Superior temporal gyrus (tissue), 1 donor: ENCODE measurements at regions not wholly inside any gene's neighbourhood (a gene's known extent, or its start where the extent isn't known, plus 50 kb on each side); places are given as distances from the start of the nearest gene placed in this dataset.

Source experiments
- DNase-seq: peaks from one replicate; pipeline ENCODE4 v3.0.0-alpha.2; 2016; ENCODE audit errors: extremely low spot score

- DNase-seq: no peak
These were observed 184.4 kb upstream of the DOK6 start for GRCh38 chr18:69216321-69216720.

GRCh38 chr18:69217196-69218000, 183.3 kb upstream of the DOK6 start:
- no peak for DNase-seq

- DNase-seq: no peak
These were observed 180.2 kb upstream of the DOK6 start for GRCh38 chr18:69220529-69220928.

GRCh38 chr18:69222089-69222488, 178.6 kb upstream of the DOK6 start:
- no peak for DNase-seq

GRCh38 chr18:69226971-69227370, 173.7 kb upstream of the DOK6 start:
- no peak for DNase-seq

- no peak for DNase-seq
These were observed 170.5 kb upstream of the DOK6 start for GRCh38 chr18:69230204-69230603.

GRCh38 chr18:69233465-69234054, 167.1 kb upstream of the DOK6 start:
- DNase-seq: no peak

- no peak for DNase-seq
These were observed 160.6 kb upstream of the DOK6 start for GRCh38 chr18:69239849-69240674.

- no peak for DNase-seq
These were observed 154.7 kb upstream of the DOK6 start for GRCh38 chr18:69246027-69246426.

GRCh38 chr18:69250305-69251151, 150.2 kb upstream of the DOK6 start:
- DNase-seq: peak; percentile 59

- no peak for DNase-seq
These were observed 142.7 kb upstream of the DOK6 start for GRCh38 chr18:69257861-69258458.

GRCh38 chr18:69259282-69259681, 141.4 kb upstream of the DOK6 start:
- DNase-seq: no peak

- DNase-seq: no peak
These were observed 139.3 kb upstream of the DOK6 start for GRCh38 chr18:69261406-69261805.

GRCh38 chr18:69265656-69266055, 135.0 kb upstream of the DOK6 start:
- no peak for DNase-seq

- no peak for DNase-seq
These were observed 132.8 kb upstream of the DOK6 start for GRCh38 chr18:69267895-69268294.

- DNase-seq: no peak
These were observed 118.3 kb upstream of the DOK6 start for GRCh38 chr18:69282371-69282770.

- no peak for DNase-seq
These were observed 109.6 kb upstream of the DOK6 start for GRCh38 chr18:69291044-69291443.

- DNase-seq: no peak
These were observed 108.9 kb upstream of the DOK6 start for GRCh38 chr18:69291755-69292154.

GRCh38 chr18:69300185-69300584, 100.5 kb upstream of the DOK6 start:
- DNase-seq: no peak

- DNase-seq: no peak
These were observed 92.1 kb upstream of the DOK6 start for GRCh38 chr18:69308619-69309018.

GRCh38 chr18:69326094-69326493, 74.6 kb upstream of the DOK6 start:
- DNase-seq: no peak
